GM19351 (cell line): ENCODE measurements at regions not wholly inside any gene's neighbourhood (a gene's known extent, or its start where the extent isn't known, plus 50 kb on each side); places are given as distances from the start of the nearest gene placed in this dataset.

Source experiments
- ATAC-seq: cut with Tn5 transposase; IDR thresholded peaks from one replicate; pipeline ENCODE4 v1.9.1; 2021; ENCODE audit warnings: mild to moderate bottlenecking, moderate library complexity; ENCODE audit not compliant: unreplicated experiment

GRCh38 chr2:214674278-214674677 lies 135.2 kb downstream of the BARD1 start:
- ATAC-seq: peak; percentile 81

- no peak for ATAC-seq
These were observed 138.1 kb downstream of the BARD1 start for GRCh38 chr2:214671319-214671885.

- ATAC-seq: no peak
These were observed 157.0 kb downstream of the BARD1 start for GRCh38 chr2:214652473-214652872.

DNA sequence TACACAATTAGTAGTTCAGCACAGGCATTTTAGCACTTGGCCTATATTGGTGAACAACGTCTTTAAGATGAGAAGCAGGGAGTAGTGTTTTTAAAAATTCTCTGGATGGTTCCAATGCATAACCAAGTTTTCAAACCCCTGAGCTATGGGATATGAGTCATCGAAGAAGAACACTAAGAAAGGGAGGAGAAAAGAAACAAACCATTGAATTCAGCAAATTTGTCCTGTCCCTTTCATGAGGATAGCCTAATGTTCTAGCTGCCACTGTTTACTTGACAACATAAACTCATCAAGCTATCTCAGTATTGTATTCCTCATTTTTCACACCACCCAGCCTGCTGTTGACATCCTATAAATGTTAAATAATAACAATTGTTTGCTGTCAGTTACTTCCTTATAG lies 158.0 kb downstream of the BARD1 start:
- no peak for ATAC-seq

- ATAC-seq: no peak
These were observed 159.9 kb downstream of the BARD1 start for GRCh38 chr2:214649440-214650205.

- ATAC-seq: no peak
These were observed 161.0 kb downstream of the BARD1 start for GRCh38 chr2:214648520-214648919.

DNA sequence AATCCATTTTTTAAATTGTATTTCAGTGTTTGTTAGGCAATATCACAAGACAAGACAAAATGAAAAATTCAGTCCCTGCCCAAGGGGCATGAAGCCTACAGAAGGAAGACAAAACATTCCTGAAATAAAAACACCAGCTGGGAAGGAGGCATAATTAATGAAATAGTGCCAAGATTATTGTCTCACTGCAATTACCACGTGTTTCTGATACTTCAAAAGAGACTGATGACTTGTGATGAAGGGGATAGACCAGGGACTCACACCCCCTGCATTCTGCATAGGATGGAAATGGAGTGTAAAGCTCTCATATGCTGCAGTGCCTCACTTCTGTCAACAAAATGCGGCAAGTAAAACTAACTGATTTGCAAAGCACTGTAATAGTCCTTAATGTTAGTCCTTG lies 178.1 kb downstream of the BARD1 start:
- ATAC-seq: no peak

- ATAC-seq: no peak
These were observed 179.0 kb downstream of the BARD1 start for GRCh38 chr2:214630402-214631045.

DNA sequence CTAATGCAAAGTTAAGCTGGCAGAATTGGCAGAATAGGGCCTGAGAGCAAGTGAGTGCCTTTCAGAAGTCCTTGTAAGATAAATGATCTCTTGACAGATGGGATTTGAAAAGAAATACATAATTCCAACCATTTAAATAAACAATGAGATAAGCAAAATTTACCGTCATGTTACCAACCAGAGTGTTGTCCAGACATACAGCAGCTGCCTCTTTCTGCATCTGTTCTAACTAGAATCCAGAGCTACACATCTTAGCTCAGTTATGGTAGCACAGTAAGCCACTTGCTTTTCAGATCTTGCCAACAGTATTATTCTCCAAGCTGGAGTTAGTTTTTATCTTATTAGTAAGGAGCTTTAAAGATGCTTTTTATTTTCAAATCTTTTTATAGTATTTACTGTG lies 179.6 kb downstream of the BARD1 start:
- ATAC-seq: no peak
